AG09309 (cell line): ENCODE measurements at regions not wholly inside any gene's neighbourhood (a gene's known extent, or its start where the extent isn't known, plus 50 kb on each side); places are given as distances from the start of the nearest gene placed in this dataset.

Source experiments
- DNase-seq: peaks from one replicate; pipeline ENCODE4 v3.0.0-alpha.2; 2010; ENCODE audit warnings: low read depth
- H3K4me3 ChIP-seq: 2 replicates; pipeline ENCODE4 v1.5.1; 2011; ENCODE audit warnings: mild to moderate bottlenecking, low read depth, low read length, moderate library complexity; ENCODE audit not compliant: control insufficient read depth
- CTCF ChIP-seq: IDR thresholded peaks from 2 replicates; pipeline ENCODE4 v1.5.1; 2011; ENCODE audit warnings: mild to moderate bottlenecking, low read depth, low read length, inconsistent platforms; ENCODE audit not compliant: insufficient read depth, control insufficient read depth; ENCODE audit errors: missing control alignments

GRCh38 chr1:189936861-189937260 is 540.8 kb downstream of the BRINP3 start:
- DNase-seq, result no peak
- no peak for TF ChIP-seq CTCF
- no peak overlapping the region for H3K4me3 ChIP-seq

GRCh38 chr1:189939967-189940366 is 537.7 kb downstream of the BRINP3 start:
- TF ChIP-seq CTCF, result no peak
- no peak for DNase-seq
- no peak overlapping the region for H3K4me3 ChIP-seq

- no peak for DNase-seq
- H3K4me3 ChIP-seq, result no peak overlapping the region
- TF ChIP-seq CTCF, result no peak
These were observed 535.7 kb downstream of the BRINP3 start for GRCh38 chr1:189941922-189942321.

- no peak overlapping the region for H3K4me3 ChIP-seq
- TF ChIP-seq CTCF, result no peak
- no peak for DNase-seq
These were observed 518.9 kb downstream of the BRINP3 start for GRCh38 chr1:189958756-189959155.

GRCh38 chr1:189960769-189961168 is 516.9 kb downstream of the BRINP3 start:
- no peak overlapping the region for H3K4me3 ChIP-seq
- no peak for TF ChIP-seq CTCF
- no peak for DNase-seq

GRCh38 chr1:189962181-189962580 is 515.5 kb downstream of the BRINP3 start:
- DNase-seq, result no peak
- no peak for TF ChIP-seq CTCF
- H3K4me3 ChIP-seq, result no peak overlapping the region
